ENCODE measurements at regions not wholly inside any gene's neighbourhood (a gene's known extent, or its start where the extent isn't known, plus 50 kb on each side); places are given as distances from the start of the nearest gene placed in this dataset.
A peak's percentile ranks its signal among the peaks of the same experiment; 100 is the strongest.
"Not testable (repeated sequence)": the region's sequence is repeated elsewhere in the genome, so short reads cannot be mapped to it uniquely, and the experiment has no call there.

DNA sequence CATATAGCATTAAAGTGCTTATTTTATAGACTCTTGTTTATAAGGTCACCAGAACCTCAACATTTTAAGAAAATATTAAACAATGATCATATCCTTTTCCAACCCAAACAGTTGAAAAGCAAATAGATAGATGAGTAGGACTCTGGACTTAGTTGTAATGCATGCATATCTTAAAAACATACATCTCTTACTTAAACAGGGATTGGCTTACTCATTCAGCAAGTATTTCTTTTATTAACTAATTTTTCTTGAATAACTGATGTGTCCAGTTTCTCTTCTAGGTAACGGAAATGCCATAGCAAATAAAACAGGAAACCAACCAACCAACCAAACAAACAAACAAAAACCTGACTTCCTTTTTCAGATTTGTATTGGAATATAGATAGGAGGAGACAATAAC is 70.9 kb upstream of the NBPF4 start:
- no peak for DNase-seq

DNA sequence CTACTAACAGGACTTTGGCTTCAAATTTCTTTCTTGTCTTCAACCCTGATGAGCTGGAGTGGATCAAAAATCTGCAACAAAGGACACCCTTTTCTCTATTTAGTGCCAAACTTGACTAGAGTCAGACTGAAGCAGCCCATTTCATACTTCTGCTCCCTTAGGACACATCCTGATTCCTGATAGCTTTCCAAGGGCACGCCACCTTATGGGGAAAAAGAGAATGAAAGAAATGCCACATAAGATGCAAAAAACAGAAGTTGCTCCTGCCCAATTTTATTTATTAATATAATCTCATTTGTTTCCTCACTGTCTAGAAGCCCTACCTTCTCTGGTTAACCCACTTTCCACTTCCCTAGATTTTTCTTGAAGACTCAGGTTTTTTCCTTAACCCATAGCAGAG is 72.7 kb upstream of the NBPF4 start:
- DNase-seq: peak; percentile 4

DNA sequence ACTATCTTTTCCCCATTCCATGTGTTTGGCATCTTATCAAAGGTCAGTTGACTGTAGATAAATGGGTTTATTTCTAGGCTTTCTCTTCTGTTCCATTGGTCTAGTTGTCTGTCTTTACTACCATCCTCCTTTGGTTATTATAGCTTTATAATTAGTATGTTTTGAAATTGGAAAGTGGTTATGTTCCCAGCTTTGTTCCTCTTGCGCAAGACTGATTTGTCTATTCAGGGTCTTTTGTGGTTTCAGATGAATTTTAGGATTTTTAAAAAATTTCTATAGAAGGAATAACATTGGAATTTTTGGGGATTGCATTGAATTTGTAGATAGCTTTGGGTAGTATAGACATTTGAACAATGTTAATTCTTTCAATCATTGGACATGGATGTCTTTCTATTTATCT is 77.0 kb upstream of the NBPF4 start:
- no peak for DNase-seq

DNA sequence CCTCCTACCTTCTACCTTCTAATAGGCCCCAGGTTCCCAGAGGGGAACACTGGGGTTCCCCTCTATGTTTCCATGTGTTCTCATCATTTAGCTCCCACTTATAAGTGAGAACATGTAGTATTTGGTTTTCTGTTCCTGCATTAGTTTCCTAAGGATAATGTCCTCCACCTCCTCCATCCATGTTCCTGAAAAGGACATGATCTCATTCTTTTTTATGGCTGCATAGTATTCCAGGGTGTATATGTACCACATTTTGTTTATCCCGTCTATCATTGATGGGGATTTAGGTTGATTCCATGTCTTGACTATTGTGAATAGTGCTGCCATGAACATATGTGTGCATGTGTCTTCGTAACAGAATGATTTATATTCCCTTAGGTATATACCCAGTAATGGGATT is 81.5 kb upstream of the NBPF4 start:
- not testable (repeated sequence) for DNase-seq

DNA sequence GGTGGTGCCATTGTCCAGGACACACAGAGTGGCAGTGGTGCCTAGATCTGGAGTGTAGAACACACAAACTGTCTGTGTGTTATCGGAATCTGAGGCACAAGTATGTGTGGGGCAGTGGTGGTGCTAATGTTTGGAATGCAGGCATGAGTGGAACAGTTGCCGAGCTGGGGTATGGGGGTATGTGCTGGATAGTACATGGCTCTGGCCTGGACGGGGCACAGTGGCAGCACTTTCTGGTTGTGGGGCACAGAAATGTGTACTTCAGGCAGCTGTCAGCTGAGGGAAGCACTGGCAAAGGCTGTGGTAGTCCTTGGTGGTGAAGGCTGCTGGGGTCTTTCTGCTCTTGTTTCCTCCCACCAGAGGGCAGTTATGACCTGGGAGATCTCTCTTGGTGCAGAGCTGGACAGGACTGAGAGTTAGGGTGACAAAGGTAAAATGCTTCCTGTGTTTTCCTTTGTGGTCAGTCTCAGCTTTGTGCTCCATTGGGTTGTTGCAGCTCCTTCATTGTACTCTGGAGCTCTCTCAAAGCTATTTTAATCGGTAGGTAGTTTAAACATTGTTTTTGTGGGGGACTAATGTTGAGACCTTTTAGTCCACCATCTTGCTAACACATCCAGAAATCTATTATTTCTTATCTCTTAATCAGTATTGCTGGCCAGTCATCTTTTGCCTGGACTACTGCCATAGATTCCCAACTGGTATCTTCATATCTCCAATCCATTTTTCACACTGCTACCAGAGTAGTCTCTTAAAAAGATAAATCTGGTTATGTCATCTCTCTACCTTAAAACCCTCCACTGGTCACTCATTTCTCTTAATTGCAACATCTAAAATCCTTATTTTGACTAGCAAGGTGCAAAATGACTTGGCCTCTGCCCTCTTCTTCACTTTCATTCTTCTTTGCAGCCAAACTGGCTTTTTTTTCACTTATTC is 83.9 kb upstream of the NBPF4 start:
- DNase-seq: no peak

DNA sequence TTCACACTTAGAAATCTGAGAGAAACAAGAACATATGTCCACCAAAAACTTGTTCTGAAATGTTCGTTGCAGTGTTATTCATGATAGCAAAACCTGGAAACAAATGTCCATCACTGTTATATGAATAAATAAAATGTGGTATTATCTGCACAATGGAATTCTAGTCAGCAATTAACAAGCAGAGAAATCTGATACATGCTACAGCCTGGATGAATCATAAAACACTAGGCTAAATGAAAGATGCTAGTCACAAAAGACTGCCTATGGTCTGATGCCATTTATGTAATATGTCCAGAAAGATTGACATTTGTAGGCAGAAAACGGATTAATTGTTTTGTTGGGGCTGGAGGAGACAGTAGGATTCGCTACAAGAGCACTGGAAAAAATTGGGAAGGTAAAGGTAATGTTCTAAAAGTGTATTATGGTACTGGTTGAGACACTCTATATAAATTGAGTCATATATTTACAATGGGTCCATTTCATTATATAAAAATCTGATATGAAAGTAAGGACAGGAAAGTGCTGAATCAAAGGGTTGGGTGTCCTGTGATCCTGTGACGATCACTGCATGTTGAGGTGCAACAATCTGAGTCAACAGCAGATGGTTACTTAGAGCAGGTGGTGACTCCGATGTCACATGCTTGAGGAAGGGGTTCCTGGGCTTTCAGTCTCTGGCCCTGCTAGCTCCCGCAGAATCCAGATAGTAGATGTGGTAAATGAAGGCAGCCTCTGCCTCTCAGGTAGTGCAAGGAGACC is 102.1 kb upstream of the NBPF4 start:
- peak; percentile 50 for DNase-seq

DNA sequence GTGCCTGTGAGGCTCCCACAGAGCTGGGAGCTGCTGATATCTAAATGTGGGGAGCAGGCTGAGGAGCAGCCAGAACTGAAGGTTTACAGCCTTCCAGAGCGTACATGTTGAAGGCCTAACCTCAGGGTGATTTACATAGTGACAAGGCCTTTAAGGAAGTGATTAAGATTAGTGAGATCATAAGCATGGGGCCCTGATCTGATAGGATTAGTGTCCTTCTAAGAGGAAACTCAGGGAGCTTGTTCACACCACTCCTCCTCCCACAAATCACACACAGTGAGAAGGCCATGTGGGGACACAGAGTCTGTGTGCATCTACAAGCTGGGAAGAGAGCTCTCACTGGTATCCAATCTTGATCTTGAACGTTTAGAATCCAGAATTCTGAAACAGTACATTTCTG is 92.3 kb upstream of the NBPF6 start:
- no peak for DNase-seq

DNA sequence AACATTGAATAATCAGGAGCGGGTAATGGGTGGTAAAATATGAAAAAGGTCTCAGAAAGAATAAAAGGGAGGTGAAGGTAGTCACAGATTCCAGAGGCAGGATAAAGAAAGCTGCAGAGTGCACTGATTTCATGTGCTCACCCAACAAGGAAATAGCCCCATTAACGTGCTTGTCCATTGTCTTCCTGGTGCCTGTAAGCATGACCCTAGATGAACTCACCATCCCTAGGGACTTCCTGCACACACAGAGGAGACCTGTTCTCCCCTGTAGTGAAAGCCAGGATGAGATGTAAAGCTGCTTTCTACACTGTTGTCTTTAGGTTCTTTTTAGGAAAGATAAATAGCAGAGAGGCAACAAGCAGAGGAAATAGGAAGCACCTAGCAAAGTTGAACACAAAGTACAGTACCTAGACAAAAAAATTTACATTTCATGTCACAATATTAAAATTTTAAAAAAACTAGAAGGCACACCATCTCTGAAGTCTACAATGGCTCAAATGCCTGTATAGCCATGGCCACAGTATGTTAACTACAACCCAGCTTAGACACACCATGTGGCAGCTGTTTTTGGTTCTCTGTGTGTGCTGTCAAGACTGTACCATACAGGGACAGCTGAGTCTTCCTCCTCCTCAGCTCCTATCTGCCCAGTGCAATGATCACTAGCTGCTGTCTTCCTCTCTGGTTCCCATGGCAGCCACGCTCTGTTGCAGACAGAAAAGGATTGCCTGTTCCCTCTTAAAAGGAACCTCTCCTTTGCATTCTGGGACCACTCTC is 69.9 kb upstream of the NBPF6 start:
- DNase-seq: not testable (repeated sequence)
